ENCODE measurements at regions not wholly inside any gene's neighbourhood (a gene's known extent, or its start where the extent isn't known, plus 50 kb on each side); places are given as distances from the start of the nearest gene placed in this dataset.
A peak's percentile ranks its signal among the peaks of the same experiment; 100 is the strongest.
"Not testable (repeated sequence)": the region's sequence is repeated elsewhere in the genome, so short reads cannot be mapped to it uniquely, and the experiment has no call there.

DNA sequence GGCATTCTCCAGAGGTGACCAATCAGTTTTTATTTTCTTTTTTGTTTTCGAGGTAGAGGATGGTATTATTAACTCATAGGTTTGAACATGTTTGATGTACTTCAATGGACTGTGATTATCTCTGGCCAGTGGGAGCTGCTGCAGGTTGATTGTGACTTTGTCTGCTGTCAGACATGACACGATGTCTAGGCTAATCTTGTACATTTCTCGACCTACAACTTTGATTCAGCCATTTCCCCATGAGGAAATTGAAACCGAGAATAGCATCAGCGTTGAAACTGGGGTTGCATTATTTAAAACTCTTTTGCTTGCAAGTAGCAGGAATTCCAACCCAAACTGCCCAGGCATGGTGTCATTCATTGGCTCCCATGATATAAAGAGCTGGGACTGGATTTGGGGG lies 218.9 kb downstream of the CDH26 start:
- no peak overlapping the region for H3K4me3 Mint-ChIP-seq

DNA sequence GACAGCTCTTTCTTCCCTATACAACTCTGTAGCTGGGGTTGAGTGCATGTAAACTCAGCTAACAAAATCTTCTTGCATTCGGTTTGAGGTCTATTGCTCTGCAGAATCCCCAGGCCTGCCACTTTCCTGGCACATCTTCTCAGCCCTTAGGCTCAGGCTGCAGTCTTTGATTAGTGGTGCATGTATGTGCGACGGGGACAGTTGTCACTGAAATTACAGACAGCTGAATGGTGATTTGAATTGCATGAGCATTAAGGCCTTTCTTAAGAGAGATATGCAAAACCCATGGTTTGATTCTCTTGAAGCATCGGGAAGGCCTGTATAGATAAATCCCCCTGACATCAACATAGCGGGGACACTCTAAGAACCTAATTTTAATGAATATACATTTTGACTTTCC lies 222.8 kb downstream of the CDH26 start:
- H3K9me3 Mint-ChIP-seq: no peaks in the 10 kb centered on the region
- DNase-seq (ENCODE audit: low spot score): no peak
- H3K36me3 Mint-ChIP-seq: no peaks in the 10 kb centered on the region
- ATAC-seq: no peak
- H3K4me1 Mint-ChIP-seq (ENCODE audit: low read depth in 2 of 2): peaks cover 0 to 10% of the 10 kb centered on the region in 2 donors
- H3K27me3 Mint-ChIP-seq: no peaks in the 10 kb centered on the region
- no peak overlapping the region for H3K27ac Mint-ChIP-seq
- no peak overlapping the region for H3K4me3 Mint-ChIP-seq

More for the DNA sequence above, 218.9 kb downstream of the CDH26 start:
- Mint-ChIP-seq H3K36me3 (no peaks in the 10 kb centered on the region), H3K4me1 (ENCODE audit: low read depth in 2 of 2) (peaks cover 0 to 17% of the 10 kb centered on the region in 2 donors), H3K9me3 (no peaks in the 10 kb centered on the region), H3K27me3 (no peaks in the 10 kb centered on the region), H3K27ac (no peak overlapping the region)
- ATAC-seq (no peak), DNase-seq (ENCODE audit: low spot score) (no peak)

DNA sequence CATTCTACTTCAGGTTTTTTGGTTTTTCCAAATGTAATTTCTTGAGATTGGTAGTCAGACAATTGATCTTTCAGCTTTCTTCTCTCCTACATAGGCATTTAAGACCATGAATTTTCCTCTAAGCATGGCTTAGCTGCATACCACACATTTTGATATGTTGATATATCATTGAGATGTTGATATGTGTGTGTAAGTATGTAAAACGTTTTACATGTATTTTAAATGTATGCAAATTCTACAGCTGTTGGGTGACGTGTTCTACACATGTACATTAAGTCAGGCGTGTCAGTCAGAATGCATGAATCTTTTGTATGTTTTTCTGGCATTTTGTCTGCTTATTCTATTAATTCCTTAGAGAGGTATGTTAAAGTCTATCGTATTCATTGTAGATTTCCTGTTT lies 228.2 kb downstream of the CDH26 start:
- DNase-seq (ENCODE audit: low spot score): no peak
- Mint-ChIP-seq H3K4me3 (no peak overlapping the region), H3K9me3 (no peaks in the 10 kb centered on the region), H3K36me3 (no peaks in the 10 kb centered on the region), H3K4me1 (ENCODE audit: low read depth in 2 of 2) (peaks cover 5 to 8% of the 10 kb centered on the region in 2 donors), H3K27ac (no peak overlapping the region), H3K27me3 (no peaks in the 10 kb centered on the region)
- no peak for ATAC-seq

DNA sequence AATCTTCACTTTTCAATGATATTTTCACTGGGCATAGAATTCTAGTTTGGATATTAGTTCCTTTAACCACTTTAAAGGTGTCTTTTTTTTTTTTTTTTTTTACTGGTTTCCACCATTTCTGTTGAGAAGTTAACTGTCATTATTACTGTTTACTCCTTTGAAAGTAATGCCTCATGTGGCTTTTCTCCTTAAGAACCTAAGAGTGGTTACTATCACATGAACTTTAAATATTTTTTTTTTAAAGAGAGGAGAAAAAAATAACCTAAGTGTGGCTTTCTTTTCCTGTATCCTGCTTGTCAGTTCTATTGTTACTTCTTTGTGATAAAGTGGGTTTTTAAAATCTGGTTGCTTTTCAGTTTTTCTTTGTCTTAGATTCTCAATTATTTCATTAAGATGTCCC lies 229.5 kb downstream of the CDH26 start:
- peaks cover 5 to 8% of the 10 kb centered on the region in 2 donors for H3K4me1 Mint-ChIP-seq (ENCODE audit: low read depth in 2 of 2)

DNA sequence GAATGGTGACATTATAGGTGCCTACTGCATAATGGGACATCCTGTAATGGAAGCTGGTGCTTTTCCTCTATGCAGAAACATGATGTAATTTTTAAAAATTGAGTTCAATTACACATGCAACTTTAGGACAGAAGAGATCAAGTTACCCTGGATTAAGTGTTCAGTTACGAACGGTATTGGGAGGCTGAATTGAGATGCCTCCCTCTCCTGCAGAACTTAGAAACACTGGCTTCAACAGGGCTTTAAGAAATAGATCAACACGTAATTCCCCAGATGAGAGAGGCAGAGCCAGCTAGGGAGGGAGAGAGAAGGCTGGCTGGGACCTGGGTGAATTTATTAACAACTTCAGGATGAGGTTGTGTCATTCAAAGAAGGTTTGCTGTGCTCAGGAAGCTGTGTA lies 232.8 kb downstream of the CDH26 start:
- Mint-ChIP-seq H3K27me3 (no peaks in the 10 kb centered on the region), H3K4me3 (no peak overlapping the region), H3K36me3 (no peaks in the 10 kb centered on the region), H3K4me1 (ENCODE audit: low read depth in 2 of 2) (peaks cover 5 to 10% of the 10 kb centered on the region in 2 donors), H3K9me3 (peaks cover 3% of the 10 kb centered on the region), H3K27ac (no peak overlapping the region)
- no peak for ATAC-seq
- no peak for DNase-seq (ENCODE audit: low spot score)

More for the DNA sequence above, 229.5 kb downstream of the CDH26 start:
- no peak for ATAC-seq
- Mint-ChIP-seq H3K27me3 (no peaks in the 10 kb centered on the region), H3K9me3 (no peaks in the 10 kb centered on the region), H3K4me3 (no peak overlapping the region), H3K27ac (no peak overlapping the region), H3K36me3 (no peaks in the 10 kb centered on the region)
- DNase-seq (ENCODE audit: low spot score): no peak

DNA sequence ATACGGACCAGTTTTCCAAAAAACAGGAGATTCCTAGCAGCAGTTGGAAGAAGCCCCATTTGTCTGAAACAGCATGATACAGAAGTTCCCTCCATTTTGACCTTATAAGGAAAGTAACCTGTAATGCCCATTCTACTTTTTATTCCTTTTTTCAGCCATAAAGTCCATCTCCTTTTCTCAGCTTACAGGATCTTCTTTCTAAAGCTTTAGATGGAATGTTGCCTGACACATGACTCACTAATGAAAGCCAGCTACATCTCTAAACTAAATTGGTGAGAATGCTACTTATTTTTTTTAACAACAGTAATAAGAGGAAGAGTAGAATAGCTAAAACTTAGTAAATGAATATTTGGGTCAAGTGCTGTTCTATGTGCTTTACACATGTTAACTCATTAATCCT lies 234.1 kb downstream of the CDH26 start:
- peaks cover 8% of the 10 kb centered on the region for H3K9me3 Mint-ChIP-seq
- peaks cover 4% of the 10 kb centered on the region for H3K36me3 Mint-ChIP-seq
- H3K27ac Mint-ChIP-seq: no peak overlapping the region
- peaks cover 5 to 7% of the 10 kb centered on the region in 2 donors for H3K4me1 Mint-ChIP-seq (ENCODE audit: low read depth in 2 of 2)
- no peak overlapping the region for H3K4me3 Mint-ChIP-seq
- H3K27me3 Mint-ChIP-seq: no peaks in the 10 kb centered on the region
- ATAC-seq: no peak
- no peak for DNase-seq (ENCODE audit: low spot score)

DNA sequence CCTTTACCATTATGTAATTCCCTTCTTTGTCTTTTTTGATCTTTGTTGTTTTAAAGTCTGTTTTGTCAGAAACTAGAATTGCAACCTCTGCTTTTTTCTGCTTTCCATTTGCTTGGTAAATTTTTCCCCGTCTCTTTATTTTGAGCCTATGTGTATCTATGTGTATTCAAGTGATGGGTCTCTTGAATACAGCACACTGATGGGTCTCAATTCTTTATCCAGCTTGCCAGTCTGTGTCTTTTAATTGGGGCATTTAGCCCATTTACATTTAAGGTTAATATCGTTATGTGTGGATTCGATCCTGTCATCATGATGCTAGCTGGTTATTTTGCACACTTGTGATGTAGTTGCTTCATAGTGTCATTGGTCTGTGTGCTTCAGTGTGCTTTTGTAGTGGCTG lies 240.9 kb downstream of the CDH26 start:
- not testable (repeated sequence) for DNase-seq (ENCODE audit: low spot score); H3K9me3 Mint-ChIP-seq; H3K27ac Mint-ChIP-seq; H3K4me3 Mint-ChIP-seq; ATAC-seq; H3K27me3 Mint-ChIP-seq
- H3K36me3 Mint-ChIP-seq: peaks cover 30% of the 10 kb centered on the region
- H3K4me1 Mint-ChIP-seq (ENCODE audit: low read depth in 2 of 2): peaks cover 0 to 20% of the 10 kb centered on the region in 2 donors

DNA sequence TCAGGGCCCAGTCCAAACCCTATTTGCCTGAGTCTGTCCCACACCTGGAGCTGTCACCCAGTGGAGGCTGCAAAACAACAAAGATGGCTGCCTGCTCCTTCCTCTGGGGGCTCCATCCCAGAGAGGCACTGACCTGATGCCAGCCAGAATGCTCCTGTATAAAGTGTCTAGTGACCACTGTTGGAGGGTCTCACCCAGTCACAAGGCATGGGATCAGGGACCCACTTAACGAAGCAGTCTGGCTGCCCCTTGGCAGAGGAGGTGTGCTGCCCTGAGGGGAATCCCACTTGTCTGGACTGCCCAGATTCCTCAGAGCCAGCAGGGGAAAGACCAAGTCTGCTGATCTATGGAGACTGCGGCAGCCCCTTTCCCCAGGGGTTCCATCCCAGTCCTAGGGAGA lies 241.6 kb downstream of the CDH26 start:
- Mint-ChIP-seq H3K36me3 (peaks cover 30% of the 10 kb centered on the region), H3K27ac (no peak overlapping the region), H3K27me3 (peaks cover 0 to 5% of the 10 kb centered on the region in 2 donors), H3K9me3 (peaks cover 8% of the 10 kb centered on the region), H3K4me3 (no peak overlapping the region), H3K4me1 (ENCODE audit: low read depth in 2 of 2) (peaks cover 0 to 20% of the 10 kb centered on the region in 2 donors)
- DNase-seq (ENCODE audit: low spot score) (no peak), ATAC-seq (peak in 1 of 2 donors; percentile 37)

DNA sequence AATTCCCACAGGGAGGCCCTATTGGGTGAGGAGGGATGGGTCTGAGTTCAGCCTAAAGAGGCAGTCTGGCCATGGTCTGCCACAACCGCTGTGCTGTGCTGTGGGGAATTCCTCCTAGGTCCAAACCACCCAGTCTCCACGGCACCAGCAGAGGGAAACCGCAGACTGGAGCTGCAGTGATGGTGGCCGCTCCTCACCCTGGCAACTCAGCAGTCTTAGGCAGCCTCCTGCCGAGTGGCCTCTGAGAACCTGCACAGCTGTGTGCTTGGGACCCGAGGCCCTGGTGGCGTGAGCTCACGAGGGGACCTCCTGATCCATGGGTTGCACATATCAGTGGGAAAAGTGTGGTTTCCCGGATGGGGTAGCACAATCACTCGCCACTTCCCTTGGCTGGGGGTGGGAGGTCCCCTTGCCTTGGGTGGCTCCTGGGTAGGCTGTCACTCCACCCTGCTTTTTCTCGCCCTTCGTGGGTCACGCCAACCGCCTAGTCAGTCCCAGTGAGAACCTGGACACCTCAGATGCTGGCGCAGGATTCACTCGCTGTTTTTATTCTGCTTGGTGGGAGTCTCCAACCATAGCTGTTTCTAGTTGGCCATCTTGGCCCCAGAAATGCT lies 242.2 kb downstream of the CDH26 start:
- ATAC-seq (peak; percentile 48 to 87), DNase-seq (ENCODE audit: low spot score) (peak; percentile 77)
- Mint-ChIP-seq H3K4me3 (no peak overlapping the region), H3K4me1 (ENCODE audit: low read depth in 2 of 2) (peaks cover 0 to 20% of the 10 kb centered on the region in 2 donors), H3K27ac (no peak overlapping the region), H3K27me3 (peaks cover 0 to 5% of the 10 kb centered on the region in 2 donors), H3K36me3 (peaks cover 30% of the 10 kb centered on the region), H3K9me3 (peaks cover 8% of the 10 kb centered on the region)

DNA sequence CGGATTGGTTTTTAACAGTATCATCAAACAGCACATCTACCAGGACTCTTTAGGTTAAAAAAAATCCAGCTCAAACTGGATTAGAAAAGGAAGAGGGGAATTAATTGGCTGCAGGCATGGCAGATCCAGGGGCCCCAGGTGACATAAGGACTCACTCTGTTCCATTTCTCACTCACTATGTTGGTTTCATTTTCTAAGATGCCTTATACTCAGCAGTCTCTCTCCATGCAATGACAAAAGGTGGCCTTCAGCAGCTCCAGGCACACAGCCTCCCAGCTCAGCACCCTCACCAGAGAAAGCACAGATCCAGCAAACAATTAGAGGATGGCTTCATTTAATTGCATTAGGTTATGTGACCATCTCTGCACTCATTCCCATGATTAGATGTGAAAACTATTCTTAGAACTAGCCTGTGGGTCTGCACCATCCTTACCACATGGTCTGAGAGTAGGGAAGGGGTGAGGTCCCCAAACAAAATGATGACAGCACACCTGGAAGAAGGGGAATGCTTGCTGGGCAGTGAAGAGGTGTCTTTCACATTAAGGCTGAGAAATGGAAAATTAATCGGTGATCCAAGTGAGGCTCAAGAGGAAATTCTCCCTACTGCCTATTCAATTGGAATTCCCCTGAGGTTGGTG lies 243.1 kb downstream of the CDH26 start:
- DNase-seq (ENCODE audit: low spot score) (no peak), ATAC-seq (no peak)
- H3K36me3 Mint-ChIP-seq: peaks cover 30% of the 10 kb centered on the region
- H3K27ac Mint-ChIP-seq: peak overlapping the region in 1 of 2 donors; percentile 17
- peaks cover 5 to 20% of the 10 kb centered on the region in 2 donors for H3K4me1 Mint-ChIP-seq (ENCODE audit: low read depth in 2 of 2)
- peaks cover 5% of the 10 kb centered on the region for H3K9me3 Mint-ChIP-seq
- H3K4me3 Mint-ChIP-seq: no peak overlapping the region
- peaks cover 0 to 5% of the 10 kb centered on the region in 2 donors for H3K27me3 Mint-ChIP-seq

DNA sequence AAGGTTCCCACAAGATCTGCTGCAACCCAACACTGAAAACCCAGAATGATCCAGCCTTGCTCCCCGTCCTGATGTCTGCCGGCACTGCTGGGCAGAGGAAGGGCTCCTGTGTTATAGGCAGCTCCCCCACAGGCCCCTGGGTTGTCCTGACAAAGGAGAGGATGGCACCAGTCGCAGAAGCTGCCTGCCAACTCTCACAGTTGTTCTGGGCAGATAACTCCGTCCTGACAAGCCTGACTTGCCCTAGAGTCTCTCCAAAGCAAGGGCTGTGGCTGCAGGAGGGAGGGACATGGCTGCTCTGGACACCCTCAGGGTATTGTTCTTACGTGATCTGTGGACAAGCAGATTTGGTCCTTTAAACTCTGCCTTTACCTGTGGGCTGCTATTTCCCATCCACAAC lies 243.8 kb downstream of the CDH26 start:
- ATAC-seq: no peak
- peaks cover 3% of the 10 kb centered on the region for H3K9me3 Mint-ChIP-seq
- H3K36me3 Mint-ChIP-seq: peaks cover 28% of the 10 kb centered on the region
- H3K27ac Mint-ChIP-seq: no peak overlapping the region
- H3K4me1 Mint-ChIP-seq (ENCODE audit: low read depth in 2 of 2): peaks cover 6 to 23% of the 10 kb centered on the region in 2 donors
- no peak overlapping the region for H3K4me3 Mint-ChIP-seq
- no peak for DNase-seq (ENCODE audit: low spot score)
- H3K27me3 Mint-ChIP-seq: peaks cover 0 to 5% of the 10 kb centered on the region in 2 donors

DNA sequence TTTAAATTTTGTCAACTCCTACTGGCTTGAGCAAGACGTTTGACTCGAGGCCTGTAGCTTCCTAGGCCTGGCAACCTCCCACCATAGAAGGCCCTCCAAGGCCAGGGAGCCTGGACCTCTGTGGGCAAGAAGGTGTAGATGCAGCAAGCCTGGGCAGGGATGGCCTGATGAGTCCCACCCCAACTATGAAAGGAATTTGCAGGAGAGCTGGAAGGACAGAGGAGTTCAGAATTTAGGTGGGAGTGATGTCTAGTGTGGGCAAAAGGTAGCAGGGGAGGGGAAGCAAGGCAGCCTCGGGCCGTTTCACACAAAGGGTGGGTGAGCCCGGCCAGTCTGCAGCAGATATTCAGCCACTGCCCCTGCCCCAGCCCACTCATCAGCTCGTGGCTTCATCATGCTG lies 245.2 kb downstream of the CDH26 start:
- Mint-ChIP-seq H3K36me3 (peaks cover 14% of the 10 kb centered on the region), H3K4me1 (ENCODE audit: low read depth in 2 of 2) (peaks cover 6 to 33% of the 10 kb centered on the region in 2 donors), H3K9me3 (no peaks in the 10 kb centered on the region), H3K27me3 (peaks cover 0 to 2% of the 10 kb centered on the region in 2 donors), H3K27ac (no peak overlapping the region), H3K4me3 (no peak overlapping the region)
- ATAC-seq: no peak
- no peak for DNase-seq (ENCODE audit: low spot score)

DNA sequence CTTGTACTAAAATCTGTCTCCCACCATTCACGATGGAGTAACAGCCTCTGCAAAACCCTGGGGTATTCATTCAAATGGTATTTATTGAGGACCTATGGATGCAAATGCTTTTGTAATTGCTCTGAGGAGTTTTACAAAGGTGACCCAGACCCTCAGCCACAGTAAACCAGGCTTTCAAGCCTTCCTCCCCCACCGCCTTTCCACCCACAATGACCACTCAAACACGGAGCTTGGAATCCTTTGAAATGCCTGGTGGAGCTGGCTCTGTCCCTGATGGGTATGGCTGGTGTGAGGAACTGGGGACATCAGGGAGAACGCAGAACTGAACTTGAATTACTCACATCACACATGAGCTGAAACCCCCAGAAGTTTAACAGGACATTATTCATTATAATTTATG lies 246.4 kb downstream of the CDH26 start:
- no peak overlapping the region for H3K4me3 Mint-ChIP-seq
- ATAC-seq (no peak), DNase-seq (ENCODE audit: low spot score) (no peak)
- peaks cover 3% of the 10 kb centered on the region for H3K36me3 Mint-ChIP-seq
- no peak overlapping the region for H3K27ac Mint-ChIP-seq
- H3K4me1 Mint-ChIP-seq (ENCODE audit: low read depth in 2 of 2): peaks cover 18 to 38% of the 10 kb centered on the region in 2 donors
- H3K27me3 Mint-ChIP-seq: no peaks in the 10 kb centered on the region
- H3K9me3 Mint-ChIP-seq: no peaks in the 10 kb centered on the region

DNA sequence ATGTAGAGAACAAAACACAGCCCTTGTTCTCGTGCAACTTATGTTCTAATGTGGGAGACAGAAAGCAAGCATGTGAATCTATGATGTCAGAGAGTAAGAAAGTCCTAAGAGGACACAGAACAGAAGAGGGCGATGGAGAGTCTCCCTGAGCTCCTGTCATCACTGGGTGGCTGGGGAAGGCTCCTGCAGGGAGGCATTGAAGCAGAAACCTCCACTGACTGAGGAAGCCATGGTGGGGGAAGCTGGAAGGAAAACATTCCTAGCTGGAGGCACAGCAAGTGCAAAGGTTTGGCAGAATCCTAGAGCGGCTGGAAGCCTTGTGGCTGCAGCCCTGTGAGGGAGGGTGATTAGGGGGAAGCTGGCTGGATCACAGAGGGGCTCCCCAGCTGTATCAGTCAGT lies 248.0 kb downstream of the CDH26 start:
- no peaks in the 10 kb centered on the region for H3K9me3 Mint-ChIP-seq
- no peak overlapping the region for H3K4me3 Mint-ChIP-seq
- ATAC-seq: no peak
- no peaks in the 10 kb centered on the region for H3K27me3 Mint-ChIP-seq
- DNase-seq (ENCODE audit: low spot score): no peak
- H3K36me3 Mint-ChIP-seq: no peaks in the 10 kb centered on the region
- H3K27ac Mint-ChIP-seq: no peak overlapping the region
- peaks cover 19 to 36% of the 10 kb centered on the region in 2 donors for H3K4me1 Mint-ChIP-seq (ENCODE audit: low read depth in 2 of 2)

All from natural killer cell treated with Interleukin-12 subunit alpha and Interleukin-12 subunit beta and Interleukin-15 and Interleukin-18, amount 100 ng/mL, for 72 hours (primary cell).